T-cell (primary cell): ENCODE measurements at regions not wholly inside any gene's neighbourhood (a gene's known extent, or its start where the extent isn't known, plus 50 kb on each side); places are given as distances from the start of the nearest gene placed in this dataset.

ENCODE experiments used
- ATAC-seq, 4 experiments: fragments of 200-7000 bp in 3 of 4; fragments of 150-1000 bp in 1 of 4; cut with Tn5 transposase; replicated peaks in 1 of 4; 1 replicate in 3 of 4; 2 replicates in 1 of 4; pipeline ENCODE4 v1.10.0; 2021; ENCODE audit warnings: moderate library complexity in 3 of 4, mild to moderate bottlenecking in 2 of 4, moderate number of reproducible peaks in 1 of 4
- CTCF ChIA-PET, 2 donors: fragments of 300-600 bp; sonication (Branson Sonifier 250); formaldehyde crosslinking; loops; one replicate each; lab custom pipeline; 2022; ENCODE audit warnings: antibody characterized with exemption in 2 of 2; lab: Charles Lee
- POLR2A ChIA-PET, 2 donors: fragments of 300-600 bp; sonication (Branson Sonifier 250); formaldehyde crosslinking; loops; one replicate each; lab custom pipeline; 2022; ENCODE audit warnings: antibody characterized with exemption in 2 of 2; lab: Charles Lee
- DNase-seq, 35 experiments: peaks; one replicate each; pipeline versions ENCODE4 v3.0.0 to v3.0.0-alpha.2; 2013 to 2023
- H3K27ac ChIP-seq: one replicate; pipeline ENCODE4 v1.5.1; 2013; ENCODE audit warnings: low read length
- H3K27me3 ChIP-seq, 2 experiments: replicated peaks in 1 of 2; 1 replicate in 1 of 2; 2 replicates in 1 of 2; pipeline versions ENCODE4 v1.6.1 to v1.7.0; 2013; ENCODE audit warnings: low read length in 1 of 2, mixed read lengths in 1 of 2; ENCODE audit not compliant: control insufficient read depth in 2 of 2, insufficient read depth in 2 of 2; ENCODE audit errors: extremely low read depth in 1 of 2
- H3K36me3 ChIP-seq, 2 donors: 1 replicate in 1 of 2; 2 replicates in 1 of 2; pipeline versions ENCODE4 v1.6.1 to v1.7.0; 2013; ENCODE audit warnings: low read length in 1 of 2; ENCODE audit not compliant: control insufficient read depth in 2 of 2, insufficient read depth in 1 of 2; ENCODE audit errors: extremely low read depth in 1 of 2
- H3K4me1 ChIP-seq, 2 experiments: 1 replicate in 1 of 2; 2 replicates in 1 of 2; pipeline versions ENCODE4 v1.6.1 to v1.7.0; 2013; ENCODE audit warnings: low read length in 2 of 2, mixed read lengths in 1 of 2; ENCODE audit not compliant: insufficient read depth in 2 of 2, control insufficient read depth in 1 of 2; ENCODE audit errors: extremely low read depth in 1 of 2
- H3K4me3 ChIP-seq, 2 donors: 1 replicate in 1 of 2; 2 replicates in 1 of 2; pipeline versions ENCODE4 v1.5.1 to v1.7.0; 2013; ENCODE audit warnings: mild to moderate bottlenecking in 2 of 2, low read length in 1 of 2, moderate library complexity in 1 of 2; ENCODE audit not compliant: control insufficient read depth in 1 of 2; ENCODE audit errors: extremely low read depth in 1 of 2
- H3K9me3 ChIP-seq: 2 replicates; pipeline ENCODE4 v1.7.0; 2013
- H3K27ac Mint-ChIP-seq, 2 donors: one replicate each; pipeline ENCODE4 v1.8.0; 2020 to 2021; ENCODE audit warnings: mild to moderate bottlenecking in 2 of 2, mixed read lengths in 2 of 2
- H3K27me3 Mint-ChIP-seq, 2 donors: one replicate each; pipeline ENCODE4 v1.8.0; 2021 to 2022; ENCODE audit warnings: mixed read lengths in 2 of 2
- H3K36me3 Mint-ChIP-seq: one replicate; pipeline ENCODE4 v1.8.0; 2021; ENCODE audit warnings: mixed read lengths
- H3K4me1 Mint-ChIP-seq, 3 donors: one replicate each; pipeline ENCODE4 v1.8.0; 2020 to 2022; ENCODE audit warnings: mixed read lengths in 3 of 3, mild to moderate bottlenecking in 1 of 3
- H3K4me3 Mint-ChIP-seq, 3 donors: one replicate each; pipeline ENCODE4 v1.8.0; 2020 to 2022; ENCODE audit warnings: mild to moderate bottlenecking in 3 of 3, mixed read lengths in 3 of 3, moderate library complexity in 3 of 3
- H3K9me3 Mint-ChIP-seq, 3 donors: one replicate each; pipeline ENCODE4 v1.8.0; 2020 to 2022; ENCODE audit warnings: mixed read lengths in 3 of 3
- WGBS: methylation state at CpG from one replicate; pipeline ENCODE4 v1.1.5; 2013; ENCODE audit warnings: missing lambda C conversion rate; ENCODE audit not compliant: insufficient coverage; 5-methylcytosine and 5-hydroxymethylcytosine counted together

DNA sequence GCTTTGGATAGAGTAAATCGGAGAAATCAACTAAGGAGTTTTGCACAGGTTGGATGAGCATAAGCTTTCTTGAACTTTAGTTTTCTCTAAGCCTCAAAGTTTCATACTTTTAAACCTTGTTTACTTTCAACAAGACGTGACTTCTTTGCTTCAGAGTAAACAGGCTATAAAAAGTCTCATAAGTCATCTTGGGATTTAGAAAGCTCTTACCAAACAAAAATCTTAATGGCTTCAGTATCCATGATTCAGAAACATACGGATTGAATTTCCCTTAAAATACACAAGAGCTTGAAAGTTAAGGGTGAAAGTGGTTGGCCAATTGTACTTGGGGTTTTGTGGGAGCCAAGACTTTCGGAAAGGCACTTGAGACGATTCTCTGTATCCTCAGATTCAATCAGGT lies 270.9 kb upstream of the ANKH start:
- ATAC-seq: no peak
- WGBS: 90% methylated on average over 2 of the region's 5 CpGs

DNA sequence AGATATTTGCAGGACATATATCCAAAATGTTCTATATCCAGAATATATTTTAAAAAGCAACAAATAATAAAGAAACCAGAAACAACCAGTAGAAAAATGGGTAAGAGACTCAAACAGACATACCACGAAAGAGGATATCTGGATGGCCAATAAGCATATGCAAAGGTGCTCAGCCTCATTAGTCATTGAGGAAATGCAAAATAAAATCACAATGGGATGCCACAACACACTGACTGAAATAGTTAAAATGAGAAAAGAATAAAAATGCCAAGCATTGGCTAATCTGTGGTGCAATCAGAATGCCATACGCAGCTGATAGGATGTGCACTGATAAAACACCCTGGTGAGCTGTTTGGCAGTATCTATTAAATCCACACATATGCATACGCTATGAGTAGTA lies 265.8 kb upstream of the ANKH start:
- no peak for DNase-seq
- H3K4me3 ChIP-seq: no peak overlapping the region
- no peak overlapping the region for H3K4me3 Mint-ChIP-seq
- no peak overlapping the region for H3K27ac Mint-ChIP-seq
- no peaks in the 10 kb centered on the region for H3K4me1 Mint-ChIP-seq
- no peak overlapping the region for H3K27ac ChIP-seq
- ChIA-PET CTCF (no interaction called here), POLR2A (no interaction called here)
- ATAC-seq: no peak
- no peaks in the 10 kb centered on the region for H3K4me1 ChIP-seq
- H3K36me3 Mint-ChIP-seq: no peaks in the 10 kb centered on the region
- no CpG with 5 or more reads among the region's 3 CpGs for WGBS
- no peaks in the 10 kb centered on the region for H3K36me3 ChIP-seq
- H3K27me3 Mint-ChIP-seq: no peaks in the 10 kb centered on the region
- H3K9me3 Mint-ChIP-seq: peaks cover 4 to 24% (median 22%) of the 10 kb centered on the region in 3 donors
- no peaks in the 10 kb centered on the region for H3K9me3 ChIP-seq
- H3K27me3 ChIP-seq: peaks cover 0 to 4% of the 10 kb centered on the region in 2 experiments

More for the DNA sequence above, 270.9 kb upstream of the ANKH start:
- no peaks in the 10 kb centered on the region for H3K36me3 Mint-ChIP-seq
- CTCF ChIA-PET: no interaction called here
- H3K4me3 ChIP-seq: no peak overlapping the region
- POLR2A ChIA-PET: no interaction called here
- H3K36me3 ChIP-seq: no peaks in the 10 kb centered on the region
- H3K4me1 Mint-ChIP-seq: no peaks in the 10 kb centered on the region
- H3K27ac ChIP-seq: no peak overlapping the region
- H3K4me3 Mint-ChIP-seq: no peak overlapping the region
- peaks cover 3 to 26% (median 17%) of the 10 kb centered on the region in 3 donors for H3K9me3 Mint-ChIP-seq
- H3K27me3 ChIP-seq: no peaks in the 10 kb centered on the region
- H3K27me3 Mint-ChIP-seq: no peaks in the 10 kb centered on the region
- no peaks in the 10 kb centered on the region for H3K4me1 ChIP-seq
- H3K27ac Mint-ChIP-seq: no peak overlapping the region
- no peak for DNase-seq
- no peaks in the 10 kb centered on the region for H3K9me3 ChIP-seq

GRCh38 chr5:15135661-15136060 lies 264.1 kb upstream of the ANKH start:
- Mint-ChIP-seq H3K27ac (no peak overlapping the region), H3K4me3 (no peak overlapping the region), H3K27me3 (no peaks in the 10 kb centered on the region), H3K9me3 (peaks cover 13 to 24% (median 18%) of the 10 kb centered on the region in 3 donors), H3K36me3 (no peaks in the 10 kb centered on the region), H3K4me1 (no peaks in the 10 kb centered on the region)
- H3K4me3 ChIP-seq: no peak overlapping the region
- no peak overlapping the region for H3K27ac ChIP-seq
- CTCF ChIA-PET: no interaction called here
- POLR2A ChIA-PET: no interaction called here
- H3K36me3 ChIP-seq: no peaks in the 10 kb centered on the region
- DNase-seq (no peak), ATAC-seq (no peak)
- H3K4me1 ChIP-seq: no peaks in the 10 kb centered on the region
- H3K9me3 ChIP-seq: no peaks in the 10 kb centered on the region
- WGBS: 20% methylated on average over 1 of the region's 2 CpGs
- H3K27me3 ChIP-seq: peaks cover 0 to 12% of the 10 kb centered on the region in 2 experiments

DNA sequence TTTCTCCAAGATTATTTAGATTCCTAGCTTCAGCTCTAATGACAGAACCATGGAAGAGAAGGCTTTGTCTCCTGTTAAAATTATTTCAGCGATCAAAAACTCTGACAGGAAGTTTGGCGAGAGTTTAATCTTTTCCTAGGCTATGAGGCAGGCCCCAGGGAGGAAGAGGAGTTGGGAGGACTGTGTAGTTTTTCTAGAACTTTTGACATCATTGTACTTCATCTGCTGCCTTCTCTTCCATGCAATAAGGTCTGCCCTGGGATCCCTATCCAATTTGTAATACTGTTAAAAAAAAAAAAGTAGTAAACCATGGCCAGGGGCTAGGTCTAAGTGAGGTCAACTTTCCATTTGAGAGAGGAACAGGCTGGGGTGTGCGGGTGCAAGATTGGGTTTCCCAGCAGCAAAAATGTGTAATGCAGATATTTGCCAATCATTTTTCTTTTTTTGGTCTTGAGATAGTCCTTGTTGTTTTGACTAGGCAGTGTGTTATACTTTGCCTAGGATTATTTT lies 261.9 kb upstream of the ANKH start:
- Histone ChIP-seq H3K36me3 (no peaks in the 10 kb centered on the region), H3K27ac (no peak overlapping the region), H3K4me3 (no peak overlapping the region), H3K27me3 (peaks cover 0 to 12% of the 10 kb centered on the region in 2 experiments), H3K9me3 (no peaks in the 10 kb centered on the region), H3K4me1 (no peaks in the 10 kb centered on the region)
- no peaks in the 10 kb centered on the region for H3K27me3 Mint-ChIP-seq
- peaks cover 11 to 31% (median 23%) of the 10 kb centered on the region in 3 donors for H3K9me3 Mint-ChIP-seq
- H3K27ac Mint-ChIP-seq: no peak overlapping the region
- ATAC-seq (no peak), DNase-seq (no peak)
- no CpG with 5 or more reads among the region's 3 CpGs for WGBS
- no peaks in the 10 kb centered on the region for H3K36me3 Mint-ChIP-seq
- H3K4me1 Mint-ChIP-seq: no peaks in the 10 kb centered on the region
- POLR2A ChIA-PET: no interaction called here
- CTCF ChIA-PET: no interaction called here
- no peak overlapping the region for H3K4me3 Mint-ChIP-seq

- Mint-ChIP-seq H3K27ac (no peak overlapping the region), H3K9me3 (peaks cover 14 to 31% (median 25%) of the 10 kb centered on the region in 3 donors)
- WGBS: 53% methylated on average over 3 of the region's 5 CpGs
Observed at GRCh38 chr5:15132816-15133405, 261.3 kb upstream of the ANKH start.

DNA sequence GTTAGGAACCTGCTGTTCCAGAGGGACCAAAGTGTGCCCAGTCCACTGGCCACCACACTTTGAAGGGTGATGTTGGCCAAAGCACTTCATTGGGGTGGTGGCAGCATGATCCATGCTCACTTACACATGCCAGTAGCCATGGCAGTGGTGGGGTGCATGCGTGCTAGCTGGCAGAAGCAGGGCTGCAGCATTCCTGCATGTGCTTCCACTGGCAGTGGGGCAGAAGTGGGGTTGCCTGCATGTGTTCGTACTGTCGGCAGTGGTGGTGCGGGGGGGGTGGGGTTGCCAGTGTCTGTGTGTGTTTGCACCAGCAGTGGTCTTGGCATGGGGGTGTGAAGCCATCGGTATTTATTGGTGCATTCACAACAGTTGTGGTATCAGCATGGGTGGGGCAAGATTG lies 260.3 kb upstream of the ANKH start:
- Histone ChIP-seq H3K27me3 (peaks cover 0 to 12% of the 10 kb centered on the region in 2 experiments), H3K4me3 (no peak overlapping the region), H3K36me3 (no peaks in the 10 kb centered on the region), H3K4me1 (no peaks in the 10 kb centered on the region), H3K27ac (no peak overlapping the region), H3K9me3 (no peaks in the 10 kb centered on the region)
- CTCF ChIA-PET: interaction anchor here in 1 of 2 donors (0.6 kb wide), 1 partner anchor 24 kb away, joined by 3 read pairs; no protein-coding TSS in a partner anchor
- no peak overlapping the region for H3K4me3 Mint-ChIP-seq
- POLR2A ChIA-PET: no interaction called here
- no peak overlapping the region for H3K27ac Mint-ChIP-seq
- H3K9me3 Mint-ChIP-seq: peaks cover 14 to 30% (median 25%) of the 10 kb centered on the region in 3 donors
- no peak for ATAC-seq
- no peaks in the 10 kb centered on the region for H3K36me3 Mint-ChIP-seq
- H3K27me3 Mint-ChIP-seq: no peaks in the 10 kb centered on the region
- 90% methylated on average over 5 of the region's 5 CpGs for WGBS
- no peak for DNase-seq
- H3K4me1 Mint-ChIP-seq: no peaks in the 10 kb centered on the region

More at GRCh38 chr5:15132816-15133405, 261.3 kb upstream of the ANKH start:
- ChIA-PET CTCF (no interaction called here), POLR2A (no interaction called here)
- no peaks in the 10 kb centered on the region for H3K9me3 ChIP-seq
- no peak overlapping the region for H3K4me3 ChIP-seq
- H3K27ac ChIP-seq: no peak overlapping the region
- Mint-ChIP-seq H3K27me3 (no peaks in the 10 kb centered on the region), H3K4me3 (no peak overlapping the region), H3K4me1 (no peaks in the 10 kb centered on the region), H3K36me3 (no peaks in the 10 kb centered on the region)
- H3K4me1 ChIP-seq: no peaks in the 10 kb centered on the region
- DNase-seq: no peak
- no peaks in the 10 kb centered on the region for H3K36me3 ChIP-seq
- peaks cover 0 to 12% of the 10 kb centered on the region in 2 experiments for H3K27me3 ChIP-seq
- ATAC-seq: no peak
